ENCODE measurements at regions not wholly inside any gene's neighbourhood (a gene's known extent, or its start where the extent isn't known, plus 50 kb on each side); places are given as distances from the start of the nearest gene placed in this dataset.

GRCh38 chr7:131878777-131879176 lies 322.3 kb upstream of the PODXL start:
- intact Hi-C loops (cut with DNase I) = no loop called here
- DNase-seq = no peak

GRCh38 chr7:131873581-131873980 lies 317.2 kb upstream of the PODXL start:
- intact Hi-C loops (cut with DNase I) = no loop called here
- DNase-seq = no peak

- no peak for DNase-seq
- intact Hi-C loops (cut with DNase I) = no loop called here
These were observed 313.6 kb upstream of the PODXL start for GRCh38 chr7:131869986-131870385.

DNA sequence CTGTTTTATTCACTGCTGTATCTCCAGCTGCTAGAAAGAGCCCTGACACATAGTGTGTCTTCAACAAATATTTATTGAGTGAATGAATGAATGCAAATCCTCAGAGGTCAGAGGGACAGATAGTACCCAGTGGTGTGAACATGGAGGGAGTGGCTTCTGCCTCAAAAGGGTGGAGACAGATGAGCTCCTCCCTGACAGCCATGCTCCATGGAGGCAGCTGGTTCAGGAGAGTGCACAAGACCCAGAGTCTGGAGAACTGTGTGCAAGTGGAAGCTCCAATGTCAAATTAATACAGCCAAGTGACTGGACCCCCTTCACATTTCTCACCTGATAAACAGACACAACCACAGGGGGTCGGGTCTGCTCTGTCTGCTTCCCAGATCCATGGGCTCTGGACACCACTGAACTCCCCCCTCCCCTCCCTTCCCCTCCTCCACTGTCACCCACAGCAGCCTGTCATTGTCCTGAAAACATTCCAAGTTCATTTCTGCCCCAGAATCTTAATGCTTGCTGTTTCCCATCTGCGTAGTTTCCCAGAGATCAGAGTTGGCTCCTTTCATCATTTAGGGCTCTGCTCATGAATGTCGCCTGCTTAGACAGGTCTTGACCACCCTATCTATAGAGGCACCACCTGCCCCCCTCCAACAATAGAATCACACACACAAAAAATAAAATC lies 312.9 kb upstream of the PODXL start:
- intact Hi-C loops (cut with DNase I) = no loop called here

GRCh38 chr7:131867461-131867860 lies 311.0 kb upstream of the PODXL start:
- no peak for DNase-seq
- intact Hi-C loops (cut with DNase I) = no loop called here

More for the DNA sequence above, 312.9 kb upstream of the PODXL start:
- DNase-seq = no peak

- DNase-seq = no peak
- intact Hi-C loops (cut with DNase I) = no loop called here
These were observed 309.5 kb upstream of the PODXL start for GRCh38 chr7:131865911-131866310.

DNA sequence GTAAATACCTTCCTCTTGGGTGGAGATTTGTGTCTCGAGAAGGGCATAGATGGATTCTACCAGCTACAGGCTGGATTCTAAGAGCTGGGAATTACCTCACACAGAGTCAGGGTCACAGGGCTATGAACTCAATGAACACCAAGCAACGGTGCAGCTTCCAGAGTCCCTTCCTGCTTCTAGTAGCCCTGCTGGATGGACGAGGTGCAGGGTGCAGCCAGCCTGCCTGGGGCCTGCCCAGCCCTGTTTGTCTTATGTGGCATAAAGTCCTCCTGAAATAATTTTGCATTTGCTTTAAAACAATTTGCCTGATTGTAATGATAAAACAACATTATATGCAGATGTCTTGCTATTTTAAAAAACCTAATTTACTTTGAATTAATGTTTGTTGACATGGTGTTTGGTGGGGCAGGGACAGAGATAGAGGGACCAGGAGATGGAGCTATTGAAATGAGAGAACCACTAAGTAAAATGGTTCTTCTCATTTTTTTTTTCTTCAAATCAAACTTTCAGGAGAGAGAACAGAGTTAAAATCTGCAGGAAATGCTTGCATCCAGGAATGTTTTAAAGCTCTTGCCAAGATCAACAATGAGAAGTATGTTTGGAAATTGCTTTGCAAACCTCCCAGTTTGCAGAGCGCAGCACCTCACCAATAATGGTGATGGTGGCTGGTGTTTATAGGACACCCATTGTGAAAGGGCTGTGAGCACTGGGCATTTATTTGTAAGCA lies 305.4 kb upstream of the PODXL start:
- intact Hi-C loops (cut with DNase I) = no loop called here

GRCh38 chr7:131859147-131859821 lies 302.9 kb upstream of the PODXL start:
- peak; percentile 47 to 95 (median 74) for DNase-seq
- intact Hi-C loops (cut with DNase I) = loop anchor here (2.0 kb wide), 1 partner anchor 392 kb away; no protein-coding TSS in a partner anchor

More for the DNA sequence above, 305.4 kb upstream of the PODXL start:
- no peak for DNase-seq

DNA sequence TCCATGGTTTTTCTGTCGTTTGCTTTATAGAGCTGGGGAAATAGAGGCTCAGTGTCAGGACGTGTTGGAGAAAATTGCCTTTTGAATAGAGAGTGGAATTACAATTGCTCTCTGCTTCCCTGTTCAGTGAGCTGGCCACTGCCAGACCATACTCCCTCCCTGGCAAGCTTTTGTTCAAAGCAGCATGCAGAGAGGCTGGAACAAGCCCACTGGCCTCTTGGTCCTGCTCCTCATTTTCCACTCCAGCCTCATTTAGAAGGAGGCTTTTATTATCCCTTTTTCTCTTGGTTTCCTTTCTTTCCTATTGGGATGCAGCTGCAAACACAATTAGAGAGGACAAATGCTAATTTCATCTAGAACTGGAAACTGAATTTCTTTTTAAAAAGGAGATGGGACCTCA lies 302.2 kb upstream of the PODXL start:
- intact Hi-C loops (cut with DNase I) = loop anchor here (2.0 kb wide), 1 partner anchor 392 kb away; no protein-coding TSS in a partner anchor
- no peak for DNase-seq

DNA sequence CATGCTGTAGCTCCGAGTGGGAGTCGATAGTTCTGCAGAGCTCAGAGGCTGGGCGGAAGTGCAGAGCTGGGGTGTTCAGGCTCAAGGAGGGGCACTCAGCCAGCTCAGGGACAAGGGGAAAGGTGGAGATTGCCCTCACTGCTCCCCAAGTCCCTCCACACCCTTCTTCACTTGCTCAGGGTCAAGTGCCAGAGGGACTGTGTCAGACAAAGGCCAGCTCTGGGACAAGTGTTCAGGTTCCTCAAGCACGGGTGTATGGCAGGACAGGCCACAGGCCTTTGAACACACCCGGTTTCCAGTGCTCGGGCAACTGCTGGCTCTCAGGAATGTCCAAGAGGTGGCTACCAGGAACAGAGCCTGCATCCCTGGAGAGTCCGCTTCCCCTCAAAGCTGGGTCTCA lies 293.0 kb upstream of the PODXL start:
- intact Hi-C loops (cut with DNase I) = no loop called here
- no peak for DNase-seq

- intact Hi-C loops (cut with DNase I) = no loop called here
- no peak for DNase-seq
These were observed 291.6 kb upstream of the PODXL start for GRCh38 chr7:131848033-131848432.

GRCh38 chr7:131845573-131846314 lies 289.3 kb upstream of the PODXL start:
- DNase-seq = no peak
- intact Hi-C loops (cut with DNase I) = no loop called here

DNA sequence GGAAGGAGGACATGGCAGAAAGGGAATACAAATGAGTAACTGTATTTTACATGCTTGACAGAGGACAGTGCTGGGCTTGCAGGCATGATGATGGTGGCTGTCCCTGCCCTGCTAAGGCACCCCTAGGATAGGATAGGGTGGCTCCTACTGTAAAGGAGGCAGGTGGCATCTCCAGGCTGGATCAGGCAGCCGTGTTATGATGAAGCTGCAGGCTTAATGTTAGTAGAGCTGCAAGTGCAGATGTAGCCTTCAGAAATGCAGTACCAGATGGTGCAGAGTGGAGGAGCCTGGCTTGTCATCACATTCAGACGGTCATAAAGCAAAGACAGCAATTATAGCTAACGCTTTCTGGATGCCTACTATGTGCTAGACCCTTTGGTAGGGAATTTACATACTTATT lies 287.9 kb upstream of the PODXL start:
- DNase-seq = no peak
- intact Hi-C loops (cut with DNase I) = no loop called here

- DNase-seq = no peak
- intact Hi-C loops (cut with DNase I) = no loop called here
These were observed 287.5 kb upstream of the PODXL start for GRCh38 chr7:131843898-131844331.

DNA sequence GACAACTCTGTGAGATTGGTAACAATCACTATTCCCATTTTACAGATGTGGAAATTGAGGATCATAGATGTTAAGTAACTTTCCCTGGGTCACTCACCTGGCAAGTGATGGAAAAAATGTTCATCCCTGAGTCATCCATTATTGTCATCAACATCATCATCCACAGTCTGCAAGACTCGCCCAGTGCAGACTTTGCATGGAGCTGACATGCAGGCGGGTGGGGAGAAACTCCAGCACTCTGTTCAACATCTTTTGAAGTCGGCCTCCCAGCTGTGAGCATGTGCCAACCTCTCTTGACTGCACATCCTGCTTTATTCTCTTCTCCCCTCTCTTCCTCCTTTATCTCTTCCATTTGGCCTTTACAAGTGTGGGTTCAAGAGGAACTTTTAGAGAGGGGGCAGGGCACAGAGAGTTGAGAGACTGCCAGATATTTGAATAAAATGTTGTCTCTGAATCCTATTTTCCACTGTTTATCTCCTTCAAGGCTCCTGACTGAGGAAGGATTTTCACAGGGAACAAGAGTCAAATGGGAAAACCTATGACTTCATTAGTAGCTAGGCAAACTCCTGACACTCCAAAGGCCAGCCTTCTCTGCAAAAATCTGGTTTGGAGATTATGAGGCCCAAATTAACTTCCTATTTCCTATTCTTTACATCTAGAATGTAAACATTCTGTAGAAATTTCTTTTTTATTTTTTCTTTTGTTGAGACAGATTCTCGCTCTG lies 283.7 kb upstream of the PODXL start:
- peak in 1 of 10 donors; percentile 12 for DNase-seq
- intact Hi-C loops (cut with DNase I) = no loop called here

DNA sequence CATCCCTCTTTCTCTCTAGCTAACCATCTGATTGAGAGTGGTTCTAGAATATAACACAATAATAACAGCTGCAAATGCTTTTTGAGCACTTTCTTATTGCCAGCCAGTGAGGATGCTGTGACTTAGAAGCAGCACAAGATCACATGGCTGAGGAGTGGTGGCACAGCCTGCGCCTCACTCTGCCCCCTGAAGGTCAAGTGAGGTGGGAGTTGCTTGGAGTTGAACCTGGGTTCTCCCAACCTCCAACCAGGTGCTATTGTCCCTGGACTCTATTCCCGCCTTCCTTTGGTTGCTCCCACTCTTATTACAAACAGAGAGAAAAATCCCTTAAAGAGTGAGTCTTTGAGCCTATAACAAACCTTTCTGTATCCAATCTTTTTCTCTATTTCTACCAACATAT lies 280.3 kb upstream of the PODXL start:
- intact Hi-C loops (cut with DNase I) = no loop called here

GRCh38 chr7:131835141-131835540 lies 278.7 kb upstream of the PODXL start:
- no peak for DNase-seq
- intact Hi-C loops (cut with DNase I) = no loop called here

More for the DNA sequence above, 280.3 kb upstream of the PODXL start:
- no peak for DNase-seq

- no peak for DNase-seq
- intact Hi-C loops (cut with DNase I) = no loop called here
These were observed 274.3 kb upstream of the PODXL start for GRCh38 chr7:131830681-131831080.

- intact Hi-C loops (cut with DNase I) = no loop called here
- DNase-seq = no peak
These were observed 273.6 kb upstream of the PODXL start for GRCh38 chr7:131829947-131830558.

GRCh38 chr7:131827421-131827820 lies 271.0 kb upstream of the PODXL start:
- intact Hi-C loops (cut with DNase I) = no loop called here
- no peak for DNase-seq

Data from posterior cingulate gyrus (tissue), 11 donors.